GM13976 (cell line): ENCODE measurements at regions not wholly inside any gene's neighbourhood (a gene's known extent, or its start where the extent isn't known, plus 50 kb on each side); places are given as distances from the start of the nearest gene placed in this dataset.

Source experiments
- DNase-seq: peaks from one replicate; pipeline ENCODE4 v3.0.0; 2012; ENCODE audit warnings: low spot score
- in situ Hi-C: fragments of 300-500 bp; cut with MboI; formaldehyde crosslinking; loops from one replicate; pipeline ENCODE4 v1.12.0; 2022; ENCODE audit warnings: low sequenced_read_pairs, mixed read lengths, inconsistent platforms; ENCODE audit not compliant: unreplicated experiment
- TF ChIP-seq, protein P1 (sequence below): IDR thresholded peaks from 2 replicates; pipeline ENCODE4 v1.5.1; 2012; ENCODE audit warnings: borderline replicate concordance, mild to moderate bottlenecking; ENCODE audit not compliant: insufficient read depth; ENCODE audit errors: extremely low read depth, missing control alignments, control extremely low read depth

DNA sequence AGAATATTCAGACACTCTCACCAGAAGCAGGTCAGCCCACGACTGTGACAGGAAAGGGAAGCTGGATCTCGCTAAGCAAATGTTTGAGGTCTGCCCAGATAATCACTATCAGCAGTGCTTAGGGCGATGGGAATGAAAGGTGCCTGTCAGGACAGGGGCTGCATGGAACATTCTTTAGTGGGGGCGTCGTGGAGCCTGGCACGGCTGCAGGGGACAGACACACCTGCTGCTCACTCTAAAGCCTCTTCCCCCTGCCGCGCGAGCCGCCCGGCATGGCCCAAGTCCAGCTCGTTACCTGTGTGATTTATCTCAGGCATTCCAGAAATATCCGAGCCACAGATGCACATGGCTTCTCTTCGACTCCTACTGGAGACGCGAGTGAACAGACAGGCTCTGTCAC lies 235.5 kb downstream of the GLRX3 start:
- TF ChIP-seq, protein P1, sequence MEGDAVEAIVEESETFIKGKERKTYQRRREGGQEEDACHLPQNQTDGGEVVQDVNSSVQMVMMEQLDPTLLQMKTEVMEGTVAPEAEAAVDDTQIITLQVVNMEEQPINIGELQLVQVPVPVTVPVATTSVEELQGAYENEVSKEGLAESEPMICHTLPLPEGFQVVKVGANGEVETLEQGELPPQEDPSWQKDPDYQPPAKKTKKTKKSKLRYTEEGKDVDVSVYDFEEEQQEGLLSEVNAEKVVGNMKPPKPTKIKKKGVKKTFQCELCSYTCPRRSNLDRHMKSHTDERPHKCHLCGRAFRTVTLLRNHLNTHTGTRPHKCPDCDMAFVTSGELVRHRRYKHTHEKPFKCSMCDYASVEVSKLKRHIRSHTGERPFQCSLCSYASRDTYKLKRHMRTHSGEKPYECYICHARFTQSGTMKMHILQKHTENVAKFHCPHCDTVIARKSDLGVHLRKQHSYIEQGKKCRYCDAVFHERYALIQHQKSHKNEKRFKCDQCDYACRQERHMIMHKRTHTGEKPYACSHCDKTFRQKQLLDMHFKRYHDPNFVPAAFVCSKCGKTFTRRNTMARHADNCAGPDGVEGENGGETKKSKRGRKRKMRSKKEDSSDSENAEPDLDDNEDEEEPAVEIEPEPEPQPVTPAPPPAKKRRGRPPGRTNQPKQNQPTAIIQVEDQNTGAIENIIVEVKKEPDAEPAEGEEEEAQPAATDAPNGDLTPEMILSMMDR: no peak
- no peak for DNase-seq
- in situ Hi-C loops: no loop called here

GRCh38 chr10:130372222-130372621 lies 236.0 kb downstream of the GLRX3 start:
- DNase-seq: no peak
- TF ChIP-seq, protein P1: no peak
- in situ Hi-C loops: no loop called here

GRCh38 chr10:130372866-130373265 lies 236.7 kb downstream of the GLRX3 start:
- TF ChIP-seq, protein P1: no peak

GRCh38 chr10:130377986-130378540 lies 241.9 kb downstream of the GLRX3 start:
- in situ Hi-C loops: no loop called here
- TF ChIP-seq, protein P1: no peak
- no peak for DNase-seq

More at GRCh38 chr10:130372866-130373265, 236.7 kb downstream of the GLRX3 start:
- in situ Hi-C loops: no loop called here
- no peak for DNase-seq

DNA sequence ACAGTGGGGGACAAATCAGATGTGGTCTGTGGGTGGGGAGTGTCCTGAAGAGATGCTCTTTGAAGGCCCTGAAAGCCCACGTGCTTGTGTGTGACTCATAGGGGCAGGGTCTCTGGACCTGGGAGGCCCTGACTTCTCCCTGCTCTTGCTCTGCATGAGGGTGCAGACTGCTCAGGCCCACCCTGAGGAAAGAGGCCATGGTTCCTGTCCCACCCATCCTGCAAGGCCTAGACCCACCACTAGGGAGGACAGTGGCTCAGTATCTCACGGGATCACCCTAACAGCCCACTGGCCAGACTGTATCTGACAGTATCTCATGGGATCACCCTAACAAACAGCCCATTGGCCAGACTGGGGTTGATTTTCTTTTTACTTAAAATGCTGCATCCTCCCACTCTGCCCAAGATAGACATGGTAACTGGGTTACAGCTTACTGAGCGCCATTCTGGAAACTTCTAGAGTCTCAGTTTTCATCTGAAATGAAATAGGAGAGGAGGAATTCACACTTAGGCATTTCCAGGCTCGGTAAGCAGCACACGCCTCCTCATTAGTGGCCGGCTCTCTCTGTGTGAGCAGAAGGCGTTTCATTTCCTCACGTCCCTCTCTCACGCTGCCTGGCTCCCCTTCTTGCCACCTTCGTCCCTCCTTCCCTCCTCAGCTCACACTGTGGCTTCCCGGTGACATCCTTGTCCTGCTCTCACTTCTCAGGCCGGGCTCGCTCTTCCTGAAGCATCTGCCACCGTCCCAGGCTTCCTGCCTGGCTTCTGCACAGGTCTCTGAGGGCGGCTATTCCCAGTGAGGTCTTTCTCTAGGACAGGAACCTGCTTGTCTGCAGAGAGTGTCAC lies 242.6 kb downstream of the GLRX3 start:
- in situ Hi-C loops: no loop called here
- DNase-seq: no peak
- TF ChIP-seq, protein P1: no peak

- in situ Hi-C loops: no loop called here
- TF ChIP-seq, protein P1: no peak
- DNase-seq: no peak
These were observed 243.9 kb downstream of the GLRX3 start for GRCh38 chr10:130380056-130380455.
